ENCODE measurements at regions not wholly inside any gene's neighbourhood (a gene's known extent, or its start where the extent isn't known, plus 50 kb on each side); places are given as distances from the start of the nearest gene placed in this dataset.

GRCh38 chr10:6912424-6912823 is 332.3 kb upstream of the PRKCQ start:
- TF ChIP-seq ZNF274 (IDR thresholded peaks at IDR 0.05; ENCODE audit: low read depth, low read length) (no peak), SUZ12 (IDR thresholded peaks at IDR 0.05; ENCODE audit: extremely low read depth, insufficient read depth, insufficient read length) (no peak)

Measured in NT2/D1 (cell line).